RWPE1 (cell line): ENCODE measurements at regions not wholly inside any gene's neighbourhood (a gene's known extent, or its start where the extent isn't known, plus 50 kb on each side); places are given as distances from the start of the nearest gene placed in this dataset.

Source experiments
- CTCF ChIA-PET: fragments of 350-600 bp; sonication (Branson Sonifier 250); formaldehyde crosslinking; extraction: SDS; loops from one replicate; lab custom pipeline; 2021; lab: Yijun Ruan, JAX
- POLR2A ChIA-PET: fragments of 400-600 bp; formaldehyde crosslinking; extraction: SDS; loops from one replicate; lab custom pipeline; 2020; ENCODE audit warnings: antibody characterized with exemption; ENCODE audit not compliant: low non-redundant PET; lab: Yijun Ruan, JAX
- DNase-seq: peaks from one replicate; pipeline ENCODE4 v3.0.0; 2012; ENCODE audit warnings: low spot score
- H3K27ac ChIP-seq: fragments of 450-650 bp; 2 replicates; pipeline ENCODE4 v1.5.1; 2017
- CTCF ChIP-seq: fragments of 450-650 bp; conservative IDR thresholded peaks from 2 replicates; pipeline ENCODE4 v1.5.1; 2017; ENCODE audit warnings: low read depth, mild to moderate bottlenecking

- no peak for TF ChIP-seq CTCF
- H3K27ac ChIP-seq: no peak overlapping the region
- no peak for DNase-seq
- ChIA-PET CTCF (no interaction called here), POLR2A (no interaction called here)
These were observed 391.0 kb upstream of the PITX2 start for GRCh38 chr4:111013846-111014245.

DNA sequence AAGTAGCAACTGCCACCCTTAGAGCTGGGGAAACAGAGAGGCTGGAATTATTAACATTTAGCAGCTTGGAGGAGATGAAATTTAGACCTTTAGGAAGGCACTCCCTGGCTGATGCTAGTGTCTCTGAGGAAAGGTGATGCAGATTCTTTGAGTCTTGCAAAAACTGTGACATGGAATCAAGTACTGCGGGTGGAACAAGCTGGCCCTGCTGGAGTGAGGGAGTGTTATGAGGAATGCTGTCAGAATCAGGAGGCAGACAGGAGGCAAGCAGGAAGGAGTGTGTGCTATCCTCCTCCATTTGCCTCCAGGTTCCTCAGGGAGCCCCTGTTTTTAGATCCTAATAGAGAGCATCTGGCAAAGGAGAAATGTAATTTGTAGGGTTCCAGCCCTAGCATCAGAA lies 391.7 kb upstream of the PITX2 start:
- DNase-seq: no peak
- ChIA-PET CTCF (no interaction called here), POLR2A (no interaction called here)
- no peak for TF ChIP-seq CTCF
- H3K27ac ChIP-seq: no peak overlapping the region

- CTCF ChIA-PET: no interaction called here
- DNase-seq: no peak
- POLR2A ChIA-PET: no interaction called here
- H3K27ac ChIP-seq: no peak overlapping the region
- TF ChIP-seq CTCF: no peak
These were observed 393.5 kb upstream of the PITX2 start for GRCh38 chr4:111016416-111016815.

GRCh38 chr4:111018216-111018615 lies 395.3 kb upstream of the PITX2 start:
- no peak overlapping the region for H3K27ac ChIP-seq
- DNase-seq: no peak
- POLR2A ChIA-PET: no interaction called here
- TF ChIP-seq CTCF: no peak
- CTCF ChIA-PET: no interaction called here

- no peak overlapping the region for H3K27ac ChIP-seq
- CTCF ChIA-PET: interaction anchor here (0.6 kb wide), 1 partner anchor 19 kb away, joined by 4 read pairs; no protein-coding TSS in a partner anchor
- no peak for DNase-seq
- POLR2A ChIA-PET: no interaction called here
- no peak for TF ChIP-seq CTCF
These were observed 397.6 kb upstream of the PITX2 start for GRCh38 chr4:111020476-111020875.

DNA sequence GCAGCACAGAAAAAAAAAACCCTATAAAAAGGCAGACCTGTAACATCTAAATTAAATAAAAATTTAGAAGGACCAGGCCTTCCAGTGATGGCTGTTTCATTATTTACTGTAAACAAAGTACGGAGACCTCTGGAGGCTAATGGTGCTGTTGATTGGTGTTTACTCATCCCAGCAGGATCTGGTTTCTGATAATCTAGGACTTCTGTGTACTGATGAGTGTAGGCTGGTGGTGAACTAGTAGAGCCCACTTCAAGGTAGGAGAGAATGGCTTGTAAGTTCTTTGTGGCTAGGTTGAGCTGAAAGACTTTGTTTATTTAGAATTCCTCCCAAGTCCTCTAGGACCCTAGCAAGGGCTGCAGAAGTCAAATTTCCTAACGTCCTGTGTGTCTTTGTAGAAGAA lies 398.1 kb upstream of the PITX2 start:
- DNase-seq: no peak
- CTCF ChIA-PET: no interaction called here
- TF ChIP-seq CTCF: no peak
- POLR2A ChIA-PET: no interaction called here
- H3K27ac ChIP-seq: no peak overlapping the region

DNA sequence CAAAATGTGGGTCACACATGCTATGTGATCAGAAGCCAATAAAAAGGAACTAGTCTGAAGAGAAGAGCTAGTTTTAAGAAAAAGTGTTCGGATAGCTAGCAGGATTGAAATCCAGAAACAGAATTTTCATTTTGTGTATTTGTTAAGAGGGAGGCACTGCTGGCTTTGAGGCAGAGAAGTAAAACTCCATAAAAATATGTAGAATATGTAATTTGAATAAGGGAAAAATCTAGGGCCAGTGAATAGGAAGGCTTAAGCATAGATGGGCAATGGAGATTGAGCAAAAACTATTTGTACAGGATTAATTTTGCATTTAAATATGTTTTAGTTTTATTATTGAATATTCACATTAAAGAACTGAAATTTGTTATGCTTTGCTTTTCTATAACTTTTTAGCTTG lies 399.9 kb upstream of the PITX2 start:
- H3K27ac ChIP-seq: no peak overlapping the region
- ChIA-PET POLR2A (no interaction called here), CTCF (interaction anchor here (0.7 kb wide), 1 partner anchor 332 kb away, joined by 3 read pairs; no protein-coding TSS in a partner anchor)
- no peak for DNase-seq
- TF ChIP-seq CTCF: no peak
